Right ventricle myocardium inferior (tissue), 1 donor: ENCODE measurements at regions not wholly inside any gene's neighbourhood (a gene's known extent, or its start where the extent isn't known, plus 50 kb on each side); places are given as distances from the start of the nearest gene placed in this dataset.
A peak's percentile ranks its signal among the peaks of the same experiment; 100 is the strongest.
"Not testable (repeated sequence)": the region's sequence is repeated elsewhere in the genome, so short reads cannot be mapped to it uniquely, and the experiment has no call there.

Experiments used
- ATAC-seq: fragments of 200-7000 bp; cut with Tn5 transposase; one replicate; pipeline ENCODE4 v1.9.1; 2020; ENCODE audit warnings: mild to moderate bottlenecking, moderate library complexity
- DNase-seq: peaks from one replicate; pipeline ENCODE4 v3.0.0; 2021; ENCODE audit errors: missing footprints
- intact Hi-C: fragments of 100-400 bp; cut with DNase I; formaldehyde crosslinking; loops from one replicate; pipeline ENCODE4 v1.11.0; 2022
- donor health status: DM: no; HTN: yes; CAD: no; lungs with severe emphysema.

GRCh38 chr1:91120936-91121335, 99.1 kb upstream of the ZNF644 start:
- ATAC-seq (no peak), DNase-seq (no peak)
- intact Hi-C loops = no loop called here

- DNase-seq = no peak
- no peak for ATAC-seq
- intact Hi-C loops = no loop called here
Measured at GRCh38 chr1:91120421-91120820, 98.6 kb upstream of the ZNF644 start.

GRCh38 chr1:91104712-91105111, 82.9 kb upstream of the ZNF644 start:
- DNase-seq (no peak), ATAC-seq (no peak)
- intact Hi-C loops = no loop called here

- intact Hi-C loops = no loop called here
- ATAC-seq = no peak
- DNase-seq = no peak
Measured at GRCh38 chr1:91101328-91101727, 79.5 kb upstream of the ZNF644 start.

- ATAC-seq (no peak), DNase-seq (no peak)
- intact Hi-C loops = no loop called here
Measured at GRCh38 chr1:91099746-91100621, 78.1 kb upstream of the ZNF644 start.

GRCh38 chr1:91098299-91098906, 76.6 kb upstream of the ZNF644 start:
- intact Hi-C loops = no loop called here
- no peak for ATAC-seq

GRCh38 chr1:91095321-91095720, 73.5 kb upstream of the ZNF644 start:
- ATAC-seq, intact Hi-C loops, DNase-seq: not testable (repeated sequence)

More at GRCh38 chr1:91098299-91098906, 76.6 kb upstream of the ZNF644 start:
- no peak for DNase-seq

GRCh38 chr1:91092503-91092902, 70.7 kb upstream of the ZNF644 start:
- intact Hi-C loops = no loop called here
- ATAC-seq = no peak
- DNase-seq = no peak

GRCh38 chr1:91091812-91092211, 70.0 kb upstream of the ZNF644 start:
- ATAC-seq (no peak), DNase-seq (no peak)
- intact Hi-C loops = no loop called here

GRCh38 chr1:91080650-91081049, 58.8 kb upstream of the ZNF644 start:
- DNase-seq (no peak), ATAC-seq (no peak)
- intact Hi-C loops = no loop called here

- intact Hi-C loops = no loop called here
- ATAC-seq (no peak), DNase-seq (no peak)
Measured at GRCh38 chr1:91078859-91079258, 57.0 kb upstream of the ZNF644 start.

- no peak for ATAC-seq
- no peak for DNase-seq
- intact Hi-C loops = no loop called here
Measured at GRCh38 chr1:91076834-91077233, 55.0 kb upstream of the ZNF644 start.

GRCh38 chr1:91075233-91076135, 53.6 kb upstream of the ZNF644 start:
- ATAC-seq (peak; percentile 39), DNase-seq (no peak)
- intact Hi-C loops = no loop called here

GRCh38 chr1:91073299-91073698, 51.5 kb upstream of the ZNF644 start:
- DNase-seq = no peak
- ATAC-seq = no peak
- intact Hi-C loops = no loop called here

GRCh38 chr1:91071838-91072237, 50.0 kb upstream of the ZNF644 start:
- no peak for ATAC-seq
- intact Hi-C loops = no loop called here
- DNase-seq = no peak
